Brain microvascular endothelial cell (primary cell): ENCODE measurements at regions not wholly inside any gene's neighbourhood (a gene's known extent, or its start where the extent isn't known, plus 50 kb on each side); places are given as distances from the start of the nearest gene placed in this dataset.
"Not testable (repeated sequence)": the region's sequence is repeated elsewhere in the genome, so short reads cannot be mapped to it uniquely, and the experiment has no call there.

Experiments used
- DNase-seq: peaks from one replicate; pipeline ENCODE4 v3.0.0-alpha.2; 2020
- H3K27ac ChIP-seq: fragments of 250-450 bp; sonication (Bioruptor Pico); 2 replicates; pipeline ENCODE4 v1.5.1; 2020; ENCODE audit warnings: mild to moderate bottlenecking, moderate library complexity
- H3K27me3 ChIP-seq: fragments of 250-450 bp; sonication (Bioruptor Pico); replicated peaks from 2 replicates; pipeline ENCODE4 v1.5.1; 2020; ENCODE audit warnings: mild to moderate bottlenecking
- H3K36me3 ChIP-seq: fragments of 250-450 bp; sonication (Bioruptor Pico); replicated peaks from 2 replicates; pipeline ENCODE4 v1.5.1; 2020; ENCODE audit warnings: mild to moderate bottlenecking
- H3K4me3 ChIP-seq: 2 replicates; pipeline ENCODE4 v1.5.1; 2011; ENCODE audit warnings: low read depth, mild to moderate bottlenecking, control low read depth, low read length, moderate library complexity
- CTCF ChIP-seq: IDR thresholded peaks from 2 replicates; pipeline ENCODE4 v1.5.1; 2011; ENCODE audit warnings: low read depth, mild to moderate bottlenecking, moderate library complexity, low read length, control low read depth, inconsistent platforms; ENCODE audit errors: missing control alignments
- in situ Hi-C: cut with HindIII; loops from 2 replicates; pipeline ENCODE4 v1.10.0; 2017; ENCODE audit warnings: low sequenced_read_pairs, low pct_ligation_motif_present

DNA sequence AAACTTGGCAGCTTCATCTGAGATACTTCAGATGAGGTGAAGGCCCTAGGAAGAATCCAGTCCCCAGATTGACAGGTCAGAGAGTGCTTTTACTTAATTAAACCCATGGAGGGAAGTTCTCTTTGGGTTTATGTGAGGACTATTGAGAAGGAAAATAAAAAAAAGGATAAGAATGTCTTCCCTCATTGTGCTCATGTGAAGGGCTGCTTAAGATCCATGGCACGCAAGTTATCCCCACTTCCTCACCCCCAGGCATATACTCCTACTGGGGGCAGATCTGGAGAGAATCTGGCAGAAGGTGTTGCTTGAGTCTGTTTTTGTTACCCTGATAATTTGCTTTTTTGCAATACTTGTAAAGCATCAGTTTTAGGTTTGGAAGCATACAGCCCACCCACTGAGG lies 322.9 kb upstream of the TFAP2D start:
- H3K36me3 ChIP-seq: no peaks in the 10 kb centered on the region
- H3K27me3 ChIP-seq: no peaks in the 10 kb centered on the region
- TF ChIP-seq CTCF: no peak
- no peak for DNase-seq
- in situ Hi-C loops: no loop called here
- H3K4me3 ChIP-seq: no peak overlapping the region
- no peak overlapping the region for H3K27ac ChIP-seq

DNA sequence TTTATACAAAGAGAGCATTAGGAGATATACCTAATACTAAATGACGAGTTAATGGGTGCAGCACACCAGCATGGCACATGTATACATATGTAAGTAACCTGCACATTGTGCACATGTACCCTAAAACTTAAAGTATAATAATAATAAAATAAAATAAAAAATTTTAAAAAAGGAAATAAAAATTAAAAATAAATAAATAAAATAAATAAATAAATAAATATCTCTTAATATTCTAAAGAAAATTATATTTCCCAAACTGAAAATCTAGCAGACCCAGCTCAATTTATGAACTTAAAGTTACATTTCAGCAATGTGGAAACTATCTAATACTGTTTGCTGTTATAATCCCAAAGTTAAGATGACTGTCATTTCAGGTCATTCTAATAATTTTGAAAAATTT lies 319.2 kb upstream of the TFAP2D start:
- DNase-seq: not testable (repeated sequence)

GRCh38 chr6:50404643-50405042 lies 308.7 kb upstream of the TFAP2D start:
- Histone ChIP-seq H3K36me3 (no peaks in the 10 kb centered on the region), H3K4me3 (no peak overlapping the region), H3K27me3 (no peaks in the 10 kb centered on the region), H3K27ac (no peak overlapping the region)
- DNase-seq: no peak
- in situ Hi-C loops: no loop called here
- TF ChIP-seq CTCF: no peak

More for the DNA sequence above, 319.2 kb upstream of the TFAP2D start:
- H3K36me3 ChIP-seq, H3K27me3 ChIP-seq, in situ Hi-C loops, H3K4me3 ChIP-seq, H3K27ac ChIP-seq: not testable (repeated sequence)

DNA sequence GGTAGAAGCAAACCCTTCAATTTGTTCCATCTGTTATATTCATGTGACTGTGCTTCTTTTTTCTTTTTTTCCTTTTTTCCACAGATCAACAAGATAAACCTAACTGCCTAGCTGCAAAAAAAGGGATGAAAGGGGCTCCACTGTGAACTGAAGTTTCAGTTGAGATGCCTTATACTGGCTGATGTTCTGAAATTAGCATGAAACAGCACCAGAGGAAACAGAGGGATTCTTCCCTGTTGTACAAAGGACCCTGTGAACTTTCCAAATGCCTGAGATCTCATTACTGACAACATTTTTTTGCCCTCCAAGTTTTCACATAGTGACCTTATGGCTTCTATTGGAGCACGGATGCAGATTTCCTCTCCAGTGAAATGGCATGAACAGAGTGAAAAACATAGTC lies 302.7 kb upstream of the TFAP2D start:
- H3K4me3 ChIP-seq: no peak overlapping the region
- no peak for DNase-seq
- in situ Hi-C loops: no loop called here
- no peak for TF ChIP-seq CTCF
- no peaks in the 10 kb centered on the region for H3K27me3 ChIP-seq
- H3K36me3 ChIP-seq: no peaks in the 10 kb centered on the region
- no peak overlapping the region for H3K27ac ChIP-seq

DNA sequence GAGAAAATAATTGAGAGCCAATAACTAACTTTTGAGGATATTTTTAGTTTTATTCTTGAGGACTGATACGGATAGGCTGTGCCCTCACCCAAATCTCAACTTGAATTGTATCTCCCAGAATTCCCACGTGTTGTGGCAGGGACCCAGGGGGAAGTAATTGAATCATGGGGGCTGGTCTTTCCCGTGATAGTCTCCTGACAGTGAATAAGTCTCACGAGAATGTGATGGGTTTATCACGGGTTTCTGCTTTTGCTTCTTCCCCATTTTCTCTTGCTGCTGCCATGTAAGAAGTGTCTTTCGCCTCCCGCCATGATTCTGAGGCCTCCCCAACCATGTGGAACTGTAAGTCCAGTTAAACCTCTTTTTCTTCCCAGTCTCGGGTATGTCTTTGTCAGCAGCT lies 292.3 kb upstream of the TFAP2D start:
- DNase-seq, H3K36me3 ChIP-seq, in situ Hi-C loops, H3K27ac ChIP-seq, H3K4me3 ChIP-seq, H3K27me3 ChIP-seq: not testable (repeated sequence)

GRCh38 chr6:50427267-50427666 lies 286.1 kb upstream of the TFAP2D start:
- no peak for DNase-seq
- Histone ChIP-seq H3K4me3 (no peak overlapping the region), H3K36me3 (no peaks in the 10 kb centered on the region), H3K27me3 (no peaks in the 10 kb centered on the region), H3K27ac (no peak overlapping the region)
- TF ChIP-seq CTCF: no peak
- in situ Hi-C loops: no loop called here

DNA sequence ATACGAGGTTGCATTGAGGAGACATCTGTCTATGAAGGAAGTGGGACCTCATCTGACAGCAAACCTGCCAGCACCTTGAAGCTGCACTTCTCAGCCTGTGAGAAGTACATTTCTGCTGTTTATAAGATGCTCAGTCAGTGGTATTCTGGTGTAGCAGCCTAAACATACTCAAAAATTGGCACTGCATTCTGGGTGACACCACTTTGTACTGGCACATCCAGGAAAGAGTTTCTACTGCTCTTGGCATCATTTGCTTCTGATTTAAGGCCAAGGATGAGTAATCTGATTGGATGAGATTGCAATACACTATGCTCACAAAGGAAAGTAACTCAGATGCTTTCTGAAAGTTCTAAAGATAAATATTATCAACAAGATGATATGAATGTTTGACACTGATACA lies 275.4 kb upstream of the TFAP2D start:
- Histone ChIP-seq H3K36me3 (no peaks in the 10 kb centered on the region), H3K4me3 (no peak overlapping the region), H3K27me3 (no peaks in the 10 kb centered on the region), H3K27ac (no peak overlapping the region)
- no peak for TF ChIP-seq CTCF
- in situ Hi-C loops: no loop called here
- DNase-seq: no peak
